ENCODE measurements at regions not wholly inside any gene's neighbourhood (a gene's known extent, or its start where the extent isn't known, plus 50 kb on each side); places are given as distances from the start of the nearest gene placed in this dataset.
"Not testable (repeated sequence)": the region's sequence is repeated elsewhere in the genome, so short reads cannot be mapped to it uniquely, and the experiment has no call there.

- no peak for DNase-seq (ENCODE audit: low spot score)
Observed at GRCh38 chrX:131595120-131595519, 51.2 kb downstream of the OR13H1 start.

GRCh38 chrX:131607792-131608369 lies 64.0 kb downstream of the OR13H1 start:
- DNase-seq (ENCODE audit: low spot score), result no peak

GRCh38 chrX:131609480-131609879 lies 65.6 kb downstream of the OR13H1 start:
- no peak for DNase-seq (ENCODE audit: low spot score)

GRCh38 chrX:131613260-131613659 lies 69.4 kb downstream of the OR13H1 start:
- DNase-seq (ENCODE audit: low spot score), result no peak

DNA sequence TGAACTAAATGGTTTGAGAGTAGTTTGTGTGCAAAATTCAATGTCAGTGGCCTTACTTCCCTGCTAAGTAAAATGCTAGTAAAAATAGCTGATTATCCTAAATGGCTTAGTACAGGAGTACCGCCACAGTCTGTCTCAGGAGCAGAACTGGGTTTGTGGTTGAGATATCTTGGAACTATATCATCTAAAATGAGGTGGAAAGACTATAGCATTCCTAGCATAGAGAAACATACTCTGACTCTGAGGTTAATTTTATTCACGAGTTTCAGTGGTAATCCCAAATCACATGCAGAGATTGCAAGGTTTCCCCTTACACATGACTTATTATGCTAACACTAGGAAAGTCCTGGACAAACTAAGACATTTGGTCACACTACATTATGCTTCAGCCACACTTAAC lies 70.4 kb downstream of the OR13H1 start:
- DNase-seq (ENCODE audit: low spot score), result no peak

DNA sequence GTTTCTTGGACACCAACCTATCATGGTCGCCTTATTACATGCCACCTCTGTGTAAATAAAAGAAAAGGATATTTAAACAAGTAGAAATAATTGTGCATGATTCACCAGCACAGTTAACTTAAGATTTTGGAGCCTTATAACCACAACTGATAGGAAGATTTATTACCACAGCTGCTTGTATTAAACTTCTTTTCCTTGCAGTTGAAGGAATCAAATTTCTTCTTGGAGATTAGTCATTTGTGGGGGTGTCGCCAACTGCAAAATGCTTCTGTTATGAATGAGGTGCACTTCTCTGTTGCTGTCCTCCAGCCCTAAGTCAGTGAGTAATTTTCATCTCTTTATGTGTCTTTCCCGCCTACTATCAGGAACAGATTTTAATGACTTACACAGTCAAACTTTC lies 73.3 kb downstream of the OR13H1 start:
- DNase-seq (ENCODE audit: low spot score), result no peak

DNA sequence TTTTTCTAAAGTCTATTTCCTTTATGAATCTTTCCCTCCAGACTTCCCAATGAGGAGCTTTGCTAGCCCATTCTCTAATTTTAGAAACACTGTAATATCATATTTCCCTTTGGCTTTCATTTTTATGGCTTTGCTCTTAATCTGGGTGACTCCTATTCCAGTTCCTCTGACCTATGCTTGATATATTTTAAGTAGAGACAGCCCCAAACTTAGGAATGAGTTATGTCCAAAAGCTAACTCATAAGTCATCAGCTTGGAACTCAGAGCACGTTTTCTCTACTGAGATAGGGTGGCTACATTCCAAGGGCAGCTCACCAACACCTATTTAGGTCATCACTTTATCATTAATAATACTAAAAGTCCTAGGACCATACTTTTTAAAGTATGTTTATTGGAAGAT lies 77.8 kb downstream of the OR13H1 start:
- DNase-seq (ENCODE audit: low spot score), result no peak

DNA sequence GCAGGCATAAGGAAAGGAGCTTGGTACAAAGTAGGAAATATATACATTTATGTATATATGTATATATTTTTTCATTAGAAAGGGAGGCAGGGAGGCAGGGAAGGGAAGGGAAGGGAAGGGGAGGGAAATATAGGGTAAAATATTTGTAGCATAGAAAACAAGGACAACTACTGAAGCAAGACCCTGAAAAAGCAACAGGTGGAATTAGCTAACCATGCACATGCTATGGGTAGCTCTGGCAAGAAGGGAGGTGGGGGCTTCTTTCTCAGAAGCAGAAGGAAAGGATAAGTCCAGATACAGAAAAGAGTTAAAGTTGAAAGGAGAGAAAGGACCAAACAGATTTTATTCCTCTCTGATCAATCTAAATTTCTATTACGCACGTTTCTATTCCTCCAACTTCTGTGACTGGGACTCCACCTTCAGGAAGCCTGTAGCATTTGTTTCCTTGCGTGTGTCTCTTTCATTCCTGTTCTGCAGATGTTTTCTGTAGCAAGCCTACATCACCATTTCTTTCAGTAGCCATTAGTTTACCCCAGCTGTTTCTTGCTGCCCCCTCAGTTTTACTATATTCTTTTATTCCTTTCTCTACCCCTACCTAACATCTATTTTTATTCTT lies 82.9 kb downstream of the OR13H1 start:
- no peak for DNase-seq (ENCODE audit: low spot score)

- DNase-seq (ENCODE audit: low spot score), result no peak
Observed at GRCh38 chrX:131630534-131630933, 86.7 kb downstream of the OR13H1 start.

DNA sequence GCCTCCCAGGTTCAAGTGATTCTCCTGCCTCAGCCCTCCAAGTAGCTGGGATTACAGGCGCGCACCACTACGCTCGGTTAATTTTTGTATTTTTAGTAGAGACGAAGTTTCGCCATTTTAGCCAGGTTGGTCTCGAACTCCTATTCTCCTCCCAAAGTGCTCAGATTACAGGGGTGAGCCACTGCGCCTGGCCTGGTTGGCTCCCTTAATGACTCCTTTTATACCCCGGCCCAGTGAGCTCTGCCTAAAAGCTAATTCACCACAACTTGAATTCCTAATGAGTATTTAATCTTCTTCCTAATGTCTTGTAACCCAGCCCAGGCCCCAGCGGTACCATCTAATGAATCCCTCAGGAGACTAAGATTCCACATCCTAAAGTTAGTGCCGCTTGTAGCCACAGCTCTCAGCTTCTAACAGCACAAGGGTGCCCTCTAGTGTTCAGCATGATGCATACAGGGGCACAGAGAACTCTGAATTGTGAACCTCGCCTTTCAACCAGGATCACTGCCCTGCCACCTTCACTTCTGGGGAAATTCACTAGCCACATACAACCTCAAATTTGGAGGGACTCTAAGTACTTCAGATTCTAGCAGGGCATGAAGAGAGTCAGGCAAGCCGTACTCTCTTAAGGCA lies 89.5 kb downstream of the OR13H1 start:
- peak; percentile 58 for DNase-seq (ENCODE audit: low spot score)

DNA sequence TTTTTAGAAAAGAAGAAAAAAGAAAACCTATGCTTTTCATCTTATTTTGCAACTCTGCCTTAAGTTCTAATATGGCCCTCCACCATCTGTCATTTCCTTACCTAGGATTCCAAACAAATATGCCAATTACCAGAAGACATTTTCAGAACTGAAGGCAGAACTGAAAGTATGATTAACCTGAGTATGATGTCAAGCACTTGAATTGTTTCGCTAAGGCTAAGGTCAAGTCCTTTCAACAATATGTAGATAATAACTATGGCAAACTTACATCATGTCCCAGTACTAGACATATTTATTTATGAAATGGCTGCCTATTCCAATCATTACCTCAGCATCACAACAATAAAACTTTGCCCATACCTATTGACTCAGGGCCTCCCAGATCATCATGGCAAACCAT lies 91.0 kb downstream of the OR13H1 start:
- DNase-seq (ENCODE audit: low spot score), result no peak

DNA sequence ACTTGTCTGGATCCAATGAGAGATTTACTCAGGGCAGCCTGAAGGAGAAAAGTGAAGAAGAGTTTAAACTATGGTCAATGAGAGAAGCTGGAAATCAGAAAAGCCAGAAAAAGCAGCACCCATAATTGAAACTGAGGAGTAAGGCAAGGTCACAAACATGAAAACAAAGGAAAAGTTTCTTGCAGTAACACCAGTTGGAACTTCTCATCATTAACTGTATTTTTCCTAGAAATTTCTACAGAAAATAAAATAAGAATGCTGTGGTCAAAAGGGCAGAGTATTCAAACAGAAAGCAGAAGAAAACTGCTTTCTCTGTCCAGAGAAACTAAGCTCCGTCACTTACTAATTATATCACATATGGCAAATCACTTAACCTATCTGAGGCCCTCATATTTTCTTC lies 102.2 kb downstream of the OR13H1 start:
- no peak for DNase-seq (ENCODE audit: low spot score)

DNA sequence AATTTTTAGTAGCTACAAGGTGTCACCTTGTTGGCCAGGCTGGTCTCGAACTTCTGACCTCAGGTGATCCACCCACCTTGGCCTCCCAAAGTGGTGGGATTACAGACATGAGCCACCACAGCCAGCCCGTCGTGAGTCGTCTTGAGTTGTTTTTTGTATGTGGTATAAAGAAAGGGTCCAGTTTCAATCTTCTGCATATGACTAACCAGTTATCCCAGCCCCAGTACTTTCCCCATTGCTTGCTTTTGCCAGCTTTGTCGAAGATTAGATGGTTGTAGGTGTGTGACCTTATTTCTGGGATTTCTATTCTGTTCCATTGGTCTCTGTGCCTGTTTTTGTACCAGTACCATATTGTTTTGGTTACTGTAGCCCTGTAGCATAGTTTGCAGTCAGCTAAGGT lies 105.9 kb downstream of the OR13H1 start:
- DNase-seq (ENCODE audit: low spot score), result no peak

- DNase-seq (ENCODE audit: low spot score), result no peak
Observed at GRCh38 chrX:131650637-131651410, 107.0 kb downstream of the OR13H1 start.

DNA sequence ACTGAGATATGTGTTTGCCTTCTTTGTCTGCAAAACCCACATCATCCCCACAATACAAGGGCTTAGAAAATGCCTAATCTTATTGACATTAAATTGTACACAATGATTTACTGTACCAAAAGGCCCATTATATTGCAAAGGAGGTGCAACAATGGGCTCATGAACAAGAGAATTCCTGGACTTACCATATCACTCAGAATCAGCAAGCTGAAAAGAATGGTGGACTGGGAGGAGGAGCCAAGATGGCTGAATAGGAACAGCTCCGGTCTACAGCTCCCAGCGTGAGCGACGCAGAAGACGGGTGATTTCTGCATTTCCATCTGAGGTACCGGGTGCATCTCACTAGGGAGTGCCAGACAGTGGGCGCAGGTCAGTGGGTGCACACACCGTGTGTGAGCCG lies 119.9 kb downstream of the OR13H1 start:
- not testable (repeated sequence) for DNase-seq (ENCODE audit: low spot score)

- no peak for DNase-seq (ENCODE audit: low spot score)
Observed at GRCh38 chrX:131671735-131672134, 127.9 kb downstream of the OR13H1 start.

- no peak for DNase-seq (ENCODE audit: low spot score)
Observed at GRCh38 chrX:131675596-131676194, 131.8 kb downstream of the OR13H1 start.

DNA sequence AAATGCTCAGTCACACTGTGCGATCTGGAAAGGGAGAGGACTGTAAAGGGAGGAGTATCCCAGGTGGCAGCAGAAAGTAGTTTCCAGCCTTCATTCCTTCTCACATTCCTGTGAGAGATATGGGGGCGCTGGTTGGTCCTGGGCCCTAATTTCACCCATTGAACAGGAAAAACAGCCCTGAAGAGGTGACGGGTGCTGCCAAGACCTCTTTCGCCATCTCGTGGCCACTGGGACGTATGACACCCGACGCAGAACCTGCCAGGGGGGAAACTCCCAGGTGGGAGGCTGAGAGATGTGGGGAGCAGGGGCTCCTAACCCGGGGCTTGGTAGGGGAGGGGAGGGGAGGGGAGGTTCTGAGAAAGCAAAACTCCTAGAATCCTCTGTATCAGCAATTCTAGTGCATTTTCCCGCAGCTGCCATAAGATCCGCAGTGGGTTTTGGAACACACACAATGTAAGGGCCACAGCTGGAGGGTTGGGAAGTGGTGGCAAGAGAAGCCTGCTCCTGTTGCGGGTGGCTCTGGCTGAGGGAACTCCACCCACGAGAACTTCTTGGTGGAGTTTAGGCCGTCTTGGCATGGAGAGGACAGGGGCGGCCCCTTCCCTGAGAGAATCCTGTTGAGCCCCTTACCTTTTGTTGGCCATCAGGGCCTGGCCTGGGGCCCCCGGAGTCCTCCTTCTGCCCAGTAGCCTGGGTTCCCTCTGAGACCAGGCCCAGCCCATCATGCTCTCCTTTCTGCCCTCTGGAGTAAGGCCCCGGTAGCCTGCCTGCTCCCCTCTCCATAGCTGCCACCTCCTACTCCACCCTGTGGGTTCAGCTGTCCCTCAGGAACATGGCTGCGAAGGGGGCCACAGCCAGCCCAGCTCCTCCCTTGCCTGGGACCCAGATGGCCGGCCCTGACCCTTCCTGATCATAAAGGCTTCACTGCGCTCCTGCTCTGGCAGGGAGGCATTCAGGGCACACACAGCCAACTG lies 134.1 kb downstream of the OR13H1 start:
- peak; percentile 29 for DNase-seq (ENCODE audit: low spot score)

DNA sequence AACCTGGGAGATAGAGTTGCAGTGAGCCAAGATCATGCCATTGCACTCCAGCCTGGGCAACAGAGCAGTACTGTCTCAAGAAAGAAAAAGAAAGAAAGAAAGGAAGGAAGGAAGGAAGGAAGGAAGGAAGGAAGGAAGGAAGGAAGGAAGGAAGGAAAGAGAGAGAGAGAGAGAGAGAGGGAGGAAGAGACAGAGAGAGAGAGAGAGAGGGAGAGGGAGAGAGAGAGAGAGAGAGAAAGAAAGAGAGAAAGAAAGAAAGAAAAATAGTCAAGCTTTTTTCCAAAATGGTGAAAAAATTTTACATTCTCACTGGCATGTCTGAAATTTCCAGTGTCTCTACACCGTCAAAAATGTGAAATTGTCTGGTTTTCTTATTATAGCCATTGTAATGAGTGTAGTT lies 138.9 kb downstream of the OR13H1 start:
- DNase-seq (ENCODE audit: low spot score), result not testable (repeated sequence)

GRCh38 chrX:131693359-131693758 lies 149.5 kb downstream of the OR13H1 start:
- DNase-seq (ENCODE audit: low spot score), result no peak

- DNase-seq (ENCODE audit: low spot score), result not testable (repeated sequence)
Observed at GRCh38 chrX:131696989-131697388, 153.1 kb downstream of the OR13H1 start.
